B cell (primary cell): ENCODE measurements at regions not wholly inside any gene's neighbourhood (a gene's known extent, or its start where the extent isn't known, plus 50 kb on each side); places are given as distances from the start of the nearest gene placed in this dataset.

Source experiments
- EZH2 ChIP-seq: IDR thresholded peaks from 2 replicates; pipeline ENCODE4 v1.6.1; 2012; ENCODE audit warnings: borderline replicate concordance, low read depth, mild to moderate bottlenecking, moderate library complexity, low read length; ENCODE audit not compliant: insufficient read depth, poor library complexity, severe bottlenecking
- TF ChIP-seq, protein P1 (sequence below): fragments of 200-600 bp; IDR thresholded peaks from one replicate; pipeline ENCODE4 v1.8.0; 2022; ENCODE audit warnings: antibody characterized with exemption, mild to moderate bottlenecking

DNA sequence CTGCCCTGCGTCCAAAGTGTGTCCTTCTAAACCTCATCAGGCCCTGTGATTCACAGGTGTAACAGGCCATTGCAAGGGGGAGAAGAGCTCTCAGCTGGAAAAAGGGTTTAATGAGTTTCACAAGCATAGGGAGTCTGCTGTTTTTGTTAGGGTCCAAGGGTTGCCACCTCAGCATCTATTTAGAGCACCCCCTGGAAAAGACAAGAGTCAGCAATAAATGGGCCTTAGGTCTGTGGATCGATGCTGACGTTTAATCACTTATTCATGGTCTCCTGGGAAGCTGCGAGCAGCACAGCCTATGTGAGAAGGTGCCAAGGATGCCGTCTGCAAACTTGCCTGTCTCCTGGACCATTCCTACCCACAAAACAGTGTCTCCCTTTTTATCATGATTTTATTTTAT, 78.4 kb upstream of the BAIAP2L1 start:
- no peak for TF ChIP-seq EZH2
- TF ChIP-seq, protein P1, sequence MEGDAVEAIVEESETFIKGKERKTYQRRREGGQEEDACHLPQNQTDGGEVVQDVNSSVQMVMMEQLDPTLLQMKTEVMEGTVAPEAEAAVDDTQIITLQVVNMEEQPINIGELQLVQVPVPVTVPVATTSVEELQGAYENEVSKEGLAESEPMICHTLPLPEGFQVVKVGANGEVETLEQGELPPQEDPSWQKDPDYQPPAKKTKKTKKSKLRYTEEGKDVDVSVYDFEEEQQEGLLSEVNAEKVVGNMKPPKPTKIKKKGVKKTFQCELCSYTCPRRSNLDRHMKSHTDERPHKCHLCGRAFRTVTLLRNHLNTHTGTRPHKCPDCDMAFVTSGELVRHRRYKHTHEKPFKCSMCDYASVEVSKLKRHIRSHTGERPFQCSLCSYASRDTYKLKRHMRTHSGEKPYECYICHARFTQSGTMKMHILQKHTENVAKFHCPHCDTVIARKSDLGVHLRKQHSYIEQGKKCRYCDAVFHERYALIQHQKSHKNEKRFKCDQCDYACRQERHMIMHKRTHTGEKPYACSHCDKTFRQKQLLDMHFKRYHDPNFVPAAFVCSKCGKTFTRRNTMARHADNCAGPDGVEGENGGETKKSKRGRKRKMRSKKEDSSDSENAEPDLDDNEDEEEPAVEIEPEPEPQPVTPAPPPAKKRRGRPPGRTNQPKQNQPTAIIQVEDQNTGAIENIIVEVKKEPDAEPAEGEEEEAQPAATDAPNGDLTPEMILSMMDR: no peak
